WTC11 (cell line): ENCODE measurements at regions not wholly inside any gene's neighbourhood (a gene's known extent, or its start where the extent isn't known, plus 50 kb on each side); places are given as distances from the start of the nearest gene placed in this dataset.

Experiments used
- ATAC-seq: fragments of 200-7000 bp; cut with Tn5 transposase; 2 replicates; pipeline ENCODE4 v1.10.0; 2021; ENCODE audit warnings: mild to moderate bottlenecking, moderate library complexity
- CTCF ChIA-PET: fragments of 300-600 bp; sonication (Branson Sonifier 250); formaldehyde crosslinking; loops from one replicate; lab custom pipeline; 2021; ENCODE audit warnings: antibody characterized with exemption; lab: Charles Lee
- POLR2A ChIA-PET: fragments of 350-600 bp; sonication (Branson Sonifier 250); formaldehyde crosslinking; loops from one replicate; lab custom pipeline; 2021; ENCODE audit warnings: antibody characterized with exemption; lab: Charles Lee
- DNase-seq: peaks from one replicate; pipeline ENCODE4 v3.0.0; 2021; ENCODE audit warnings: low spot score
- H3K27ac Mint-ChIP-seq: 2 replicates; pipeline ENCODE4 v1.8.0; 2021; ENCODE audit warnings: mixed read lengths
- H3K27me3 Mint-ChIP-seq: 2 replicates; pipeline ENCODE4 v1.8.0; 2021; ENCODE audit warnings: low read depth, mild to moderate bottlenecking, moderate library complexity, mixed read lengths
- H3K36me3 Mint-ChIP-seq: 2 replicates; pipeline ENCODE4 v1.8.0; 2021; ENCODE audit warnings: mixed read lengths
- H3K4me1 Mint-ChIP-seq: 2 replicates; pipeline ENCODE4 v1.8.0; 2022; ENCODE audit warnings: mixed read lengths
- H3K4me3 Mint-ChIP-seq: 2 replicates; pipeline ENCODE4 v1.8.0; 2021; ENCODE audit warnings: mild to moderate bottlenecking, moderate library complexity, mixed read lengths
- H3K9me3 Mint-ChIP-seq: 2 replicates; pipeline ENCODE4 v1.8.0; 2021; ENCODE audit warnings: mixed read lengths
- ARID4B ChIP-seq: sonication (generic); formaldehyde crosslinking; IDR thresholded peaks from 2 replicates; pipeline ENCODE4 v1.8.0; 2023; ENCODE audit warnings: missing genetic modification reagents, mild to moderate bottlenecking, borderline replicate concordance
- ATF6 ChIP-seq: sonication (generic); formaldehyde crosslinking; IDR thresholded peaks from 2 replicates; pipeline ENCODE4 v1.8.1; 2023; ENCODE audit warnings: mild to moderate bottlenecking, missing genetic modification reagents
- ERG ChIP-seq: fragments of 250-450 bp; sonication (Bioruptor Pico); IDR thresholded peaks from 2 replicates; pipeline ENCODE4 v1.8.0; 2021; ENCODE audit warnings: mild to moderate bottlenecking
- FOXJ3 ChIP-seq: sonication (generic); formaldehyde crosslinking; IDR thresholded peaks from 2 replicates; pipeline ENCODE4 v1.9.0; 2021; ENCODE audit warnings: missing genetic modification reagents, mild to moderate bottlenecking, borderline replicate concordance
- GTF2I ChIP-seq: fragments of 250-450 bp; sonication (Bioruptor Pico); conservative IDR thresholded peaks from 2 replicates; pipeline ENCODE4 v1.4.0; 2021; ENCODE audit warnings: mild to moderate bottlenecking
- HMGA2 ChIP-seq: fragments of 250-450 bp; sonication (Bioruptor Pico); IDR thresholded peaks from 2 replicates; pipeline ENCODE4 v1.4.0; 2021; ENCODE audit warnings: mild to moderate bottlenecking, moderate library complexity
- JUN ChIP-seq: sonication (generic); formaldehyde crosslinking; IDR thresholded peaks from 2 replicates; pipeline ENCODE4 v1.8.0; 2023; ENCODE audit warnings: mild to moderate bottlenecking, missing genetic modification reagents
- KAT7 ChIP-seq: sonication (generic); formaldehyde crosslinking; IDR thresholded peaks from 2 replicates; pipeline ENCODE4 v1.8.1; 2023; ENCODE audit warnings: missing genetic modification reagents, mild to moderate bottlenecking, borderline replicate concordance
- MLX ChIP-seq: sonication (generic); formaldehyde crosslinking; IDR thresholded peaks from 2 replicates; pipeline ENCODE4 v1.8.1; 2023; ENCODE audit warnings: mild to moderate bottlenecking, missing genetic modification reagents, moderate library complexity
- NFYB ChIP-seq: sonication (generic); formaldehyde crosslinking; conservative IDR thresholded peaks from 2 replicates; pipeline ENCODE4 v1.8.0; 2022; ENCODE audit warnings: low read depth, missing genetic modification reagents
- PRDM15 ChIP-seq: sonication (generic); formaldehyde crosslinking; IDR thresholded peaks from 2 replicates; pipeline ENCODE4 v1.8.0; 2022; ENCODE audit warnings: missing genetic modification reagents
- RORB ChIP-seq: fragments of 250-450 bp; sonication (Bioruptor Pico); IDR thresholded peaks from 2 replicates; pipeline ENCODE4 v1.9.0; 2021; ENCODE audit warnings: mild to moderate bottlenecking
- SP1 ChIP-seq: sonication (generic); formaldehyde crosslinking; conservative IDR thresholded peaks from 2 replicates; pipeline ENCODE4 v1.8.1; 2022; ENCODE audit warnings: missing genetic modification reagents
- STAT6 ChIP-seq: sonication (generic); formaldehyde crosslinking; conservative IDR thresholded peaks from 2 replicates; pipeline ENCODE4 v1.8.1; 2023; ENCODE audit warnings: mild to moderate bottlenecking, low read depth, missing genetic modification reagents, moderate library complexity
- TCF7 ChIP-seq: sonication (generic); formaldehyde crosslinking; IDR thresholded peaks from 2 replicates; pipeline ENCODE4 v1.8.0; 2022; ENCODE audit warnings: mild to moderate bottlenecking, low read depth, missing genetic modification reagents, moderate library complexity
- USF1 ChIP-seq: sonication (generic); formaldehyde crosslinking; IDR thresholded peaks from 2 replicates; pipeline ENCODE4 v1.8.0; 2022; ENCODE audit warnings: mild to moderate bottlenecking, missing genetic modification reagents
- ZNF425 ChIP-seq: fragments of 250-450 bp; sonication (Bioruptor Pico); conservative IDR thresholded peaks from 2 replicates; pipeline ENCODE4 v1.9.0; 2021; ENCODE audit warnings: mild to moderate bottlenecking

GRCh38 chr2:138239902-138240491 is 261.6 kb upstream of the SPOPL start (continued):
- TF ChIP-seq ZNF425 (CRISPR knock-in tag) (no peak), JUN (no peak), ERG (no peak), FOXJ3 (no peak), SP1 (CRISPR knock-in tag) (no peak), HMGA2 (CRISPR knock-in tag) (no peak), MLX (CRISPR knock-in tag) (no peak), KAT7 (CRISPR knock-in tag) (no peak), RORB (CRISPR knock-in tag) (no peak), ARID4B (CRISPR knock-in tag) (no peak), ATF6 (no peak), TCF7 (CRISPR knock-in tag) (no peak), NFYB (CRISPR knock-in tag) (no peak)

GRCh38 chr2:138243372-138243771 is 258.2 kb upstream of the SPOPL start:
- ChIA-PET CTCF (no interaction called here), POLR2A (no interaction called here)
- Mint-ChIP-seq H3K4me1 (peaks cover 4% of the 10 kb centered on the region), H3K27me3 (no peaks in the 10 kb centered on the region), H3K4me3 (no peak overlapping the region), H3K27ac (no peak overlapping the region), H3K36me3 (no peaks in the 10 kb centered on the region), H3K9me3 (no peaks in the 10 kb centered on the region; the same call in 1 of the 2 replicates)
- no peak for DNase-seq
- ATAC-seq = no peak
- TF ChIP-seq STAT6 (CRISPR knock-in tag) (no peak), GTF2I (CRISPR knock-in tag) (no peak), USF1 (no peak), PRDM15 (CRISPR knock-in tag) (no peak)
